Activated T-cell treated with anti-CD3 and anti-CD28 coated beads, Interleukin-2, amount 50 U/mL, for 4 hours (primary cell): ENCODE measurements at regions not wholly inside any gene's neighbourhood (a gene's known extent, or its start where the extent isn't known, plus 50 kb on each side); places are given as distances from the start of the nearest gene placed in this dataset.

Experiments used
- ATAC-seq, 2 donors: fragments of 200-7000 bp; cut with Tn5 transposase; one replicate each; pipeline ENCODE4 v1.10.0; 2021
- DNase-seq: peaks from one replicate; pipeline ENCODE4 v3.0.0-alpha.2; 2020
- H3K27me3 Mint-ChIP-seq: one replicate; pipeline ENCODE4 v1.8.0; 2021; ENCODE audit warnings: low read depth, mixed read lengths
- H3K36me3 Mint-ChIP-seq: one replicate; pipeline ENCODE4 v1.8.0; 2022; ENCODE audit warnings: mixed read lengths; ENCODE audit not compliant: insufficient read depth
- H3K4me1 Mint-ChIP-seq: one replicate; pipeline ENCODE4 v1.8.0; 2021; ENCODE audit warnings: low read depth, mixed read lengths
- H3K4me3 Mint-ChIP-seq: one replicate; pipeline ENCODE4 v1.8.0; 2021; ENCODE audit warnings: mild to moderate bottlenecking, moderate library complexity, mixed read lengths
- H3K9me3 Mint-ChIP-seq: one replicate; pipeline ENCODE4 v1.8.0; 2021; ENCODE audit warnings: mixed read lengths

DNA sequence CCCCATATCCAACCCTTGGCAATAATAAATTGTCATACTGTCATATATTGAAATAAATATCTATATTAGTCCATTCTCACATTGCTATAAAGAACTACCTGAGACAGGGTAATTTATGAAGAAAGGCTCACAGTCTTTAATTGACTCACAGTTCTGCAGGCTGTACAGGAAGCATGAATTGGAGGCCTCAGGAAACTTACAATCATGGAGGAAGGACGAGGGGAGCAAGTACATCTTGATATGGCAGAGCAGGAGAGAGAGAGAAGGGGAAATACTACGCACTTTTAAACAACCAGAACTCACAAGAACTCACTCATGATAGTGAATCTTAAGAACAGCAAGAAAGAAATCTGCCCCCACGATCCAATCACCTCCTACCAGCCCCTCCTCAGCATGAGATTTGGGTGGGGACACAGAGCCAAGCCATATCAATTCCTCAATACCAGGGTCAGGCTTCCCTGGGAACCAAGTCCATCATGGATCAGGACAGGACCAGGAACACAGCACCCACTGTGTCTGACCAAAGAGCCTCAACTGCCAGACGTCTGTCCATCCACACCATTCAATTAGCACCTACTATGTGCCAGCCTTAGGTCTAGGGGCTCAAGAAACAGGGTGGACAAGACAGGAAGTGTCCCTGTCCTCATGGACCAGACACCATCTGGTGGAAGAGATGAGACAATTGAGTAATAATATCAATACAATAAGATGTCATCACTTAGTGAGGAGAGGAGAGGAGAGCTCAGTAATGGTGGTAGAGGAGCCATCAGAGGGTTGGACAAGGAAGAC, 56.9 kb upstream of the TOP3B start:
- Mint-ChIP-seq H3K9me3 (no peaks in the 10 kb centered on the region), H3K27me3 (peaks cover 7% of the 10 kb centered on the region), H3K4me1 (peaks cover 2% of the 10 kb centered on the region), H3K4me3 (no peak overlapping the region), H3K36me3 (no peaks in the 10 kb centered on the region)
- ATAC-seq = no peak
- no peak for DNase-seq

DNA sequence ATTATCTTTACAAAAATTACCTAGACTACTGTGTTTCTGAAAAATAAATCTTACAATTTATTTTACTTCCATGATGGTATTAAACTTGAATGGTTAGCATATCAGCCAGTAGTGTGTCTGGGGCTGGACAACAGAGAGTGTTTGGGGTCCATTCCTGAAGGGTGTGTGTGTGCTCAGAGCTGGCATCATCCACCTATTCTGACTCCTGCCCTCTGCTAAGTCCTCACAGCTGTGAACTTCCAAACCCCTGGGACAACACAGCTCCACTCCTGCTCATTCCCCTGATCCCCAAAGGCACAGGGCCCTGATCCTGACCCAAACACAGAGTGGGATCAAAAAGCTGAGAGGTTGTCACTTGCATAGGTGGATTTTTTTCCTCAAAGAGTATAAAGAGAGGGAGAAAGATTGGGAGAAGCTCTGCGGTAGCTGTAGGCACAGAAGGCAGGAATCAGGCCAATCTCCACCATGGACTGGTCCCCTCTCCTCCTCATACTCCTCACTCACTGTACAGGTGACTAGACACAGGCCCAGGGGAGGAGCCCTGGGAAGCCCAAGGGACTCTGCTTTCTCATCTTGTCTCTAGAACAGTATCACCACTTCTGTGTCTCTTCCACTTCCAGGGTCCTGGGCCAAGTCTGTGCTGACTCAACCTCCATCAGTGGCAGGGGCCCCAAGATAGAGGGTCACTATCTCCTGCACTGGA, 55.7 kb upstream of the TOP3B start:
- Mint-ChIP-seq H3K4me1 (peaks cover 2% of the 10 kb centered on the region), H3K4me3 (no peak overlapping the region), H3K27me3 (peaks cover 9% of the 10 kb centered on the region), H3K9me3 (no peaks in the 10 kb centered on the region), H3K36me3 (no peaks in the 10 kb centered on the region)
- DNase-seq (no peak), ATAC-seq (no peak)

DNA sequence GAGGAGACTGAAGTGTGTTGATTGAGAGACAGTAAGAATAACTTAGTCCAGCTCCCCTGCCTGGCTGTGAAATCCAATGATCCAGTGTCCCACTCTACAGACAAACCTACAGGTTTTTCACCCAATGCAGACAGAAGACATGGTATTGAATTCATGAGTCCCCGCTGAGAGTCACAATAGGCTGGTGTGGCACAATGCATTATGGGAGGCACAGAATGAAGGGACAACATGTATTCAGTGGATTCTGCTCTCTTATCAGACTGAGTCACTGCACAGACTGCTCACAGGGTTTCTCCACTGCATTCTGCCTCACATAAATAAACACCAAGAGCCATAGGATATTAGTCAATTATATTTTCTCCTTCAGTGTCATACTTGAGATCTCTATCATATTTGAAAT, 55.2 kb upstream of the TOP3B start:
- ATAC-seq (no peak), DNase-seq (no peak)
- Mint-ChIP-seq H3K4me3 (no peak overlapping the region), H3K4me1 (peaks cover 2% of the 10 kb centered on the region), H3K36me3 (no peaks in the 10 kb centered on the region), H3K27me3 (peaks cover 10% of the 10 kb centered on the region), H3K9me3 (no peaks in the 10 kb centered on the region)

DNA sequence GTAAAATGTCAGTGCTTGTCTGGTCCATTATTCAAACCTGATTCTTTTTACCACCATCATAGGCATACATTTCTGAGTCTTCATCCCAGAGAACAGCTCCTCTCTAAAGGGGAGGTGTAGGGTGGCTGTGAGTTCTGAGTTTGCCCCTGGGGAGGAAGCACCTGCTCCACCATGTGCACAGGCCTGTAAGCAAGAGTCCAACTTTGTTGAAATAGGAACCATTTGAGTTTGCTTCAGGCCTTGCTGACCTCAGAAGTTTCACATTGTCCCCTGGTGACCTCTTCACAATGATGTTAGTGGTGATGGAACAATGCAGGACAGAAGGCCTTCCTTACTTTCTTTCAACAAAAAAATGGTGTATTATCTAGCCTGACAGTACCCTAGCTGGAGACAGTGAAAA, 54.6 kb upstream of the TOP3B start:
- H3K36me3 Mint-ChIP-seq = no peaks in the 10 kb centered on the region
- no peak for ATAC-seq
- no peak overlapping the region for H3K4me3 Mint-ChIP-seq
- H3K4me1 Mint-ChIP-seq = peaks cover 2% of the 10 kb centered on the region
- H3K27me3 Mint-ChIP-seq = peaks cover 10% of the 10 kb centered on the region
- no peak for DNase-seq
- H3K9me3 Mint-ChIP-seq = no peaks in the 10 kb centered on the region

DNA sequence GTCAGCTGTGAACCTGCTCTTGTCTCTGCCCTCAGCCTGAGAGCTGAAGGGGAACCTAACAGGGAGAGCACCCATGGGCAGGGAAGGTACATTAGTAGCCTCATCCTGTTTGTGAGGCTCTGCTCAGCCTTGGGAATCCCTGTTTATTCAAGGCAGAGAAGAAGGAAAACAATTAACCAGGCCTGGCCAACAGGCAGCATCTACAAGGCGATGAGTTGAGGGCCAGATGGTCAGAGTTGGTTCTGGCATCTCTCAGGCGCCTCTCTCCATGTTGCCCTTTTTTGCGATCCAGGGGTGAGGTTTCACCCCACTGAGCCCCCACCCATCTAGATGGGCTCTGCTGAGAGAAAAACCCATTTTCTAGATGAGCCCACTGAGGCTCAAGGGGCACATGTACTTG, 54.0 kb upstream of the TOP3B start:
- Mint-ChIP-seq H3K4me1 (peaks cover 2% of the 10 kb centered on the region), H3K9me3 (no peaks in the 10 kb centered on the region), H3K36me3 (no peaks in the 10 kb centered on the region), H3K27me3 (peaks cover 10% of the 10 kb centered on the region), H3K4me3 (no peak overlapping the region)
- ATAC-seq (no peak), DNase-seq (no peak)

DNA sequence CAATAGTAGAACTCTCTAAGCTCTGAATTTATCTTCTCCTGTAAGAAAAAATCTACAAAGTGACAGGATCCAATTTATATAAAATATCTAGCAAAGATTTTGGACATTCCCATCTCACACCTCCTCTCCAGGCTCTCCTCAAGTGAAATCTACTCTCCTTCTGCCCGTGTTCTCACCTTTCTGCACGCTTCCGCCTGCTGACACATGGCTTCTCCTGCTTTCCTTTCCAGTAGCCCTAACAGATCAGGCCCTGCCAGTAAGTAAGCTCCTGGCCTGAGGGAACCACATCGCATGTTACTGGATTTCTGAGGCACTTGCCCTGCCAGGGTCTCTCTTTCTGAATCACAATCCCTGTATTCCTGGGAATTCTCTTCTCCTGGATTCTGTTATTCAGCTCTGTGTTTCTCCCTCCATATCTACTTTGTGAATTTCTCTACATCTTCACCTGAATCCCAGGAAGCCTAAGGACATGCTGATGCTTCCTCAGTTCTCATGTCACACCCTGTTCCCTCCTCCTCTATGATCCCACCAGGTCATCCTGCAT, 53.3 kb upstream of the TOP3B start:
- ATAC-seq (no peak), DNase-seq (no peak)
- Mint-ChIP-seq H3K36me3 (no peaks in the 10 kb centered on the region), H3K4me3 (no peak overlapping the region), H3K9me3 (no peaks in the 10 kb centered on the region), H3K4me1 (peaks cover 2% of the 10 kb centered on the region), H3K27me3 (peaks cover 10% of the 10 kb centered on the region)

DNA sequence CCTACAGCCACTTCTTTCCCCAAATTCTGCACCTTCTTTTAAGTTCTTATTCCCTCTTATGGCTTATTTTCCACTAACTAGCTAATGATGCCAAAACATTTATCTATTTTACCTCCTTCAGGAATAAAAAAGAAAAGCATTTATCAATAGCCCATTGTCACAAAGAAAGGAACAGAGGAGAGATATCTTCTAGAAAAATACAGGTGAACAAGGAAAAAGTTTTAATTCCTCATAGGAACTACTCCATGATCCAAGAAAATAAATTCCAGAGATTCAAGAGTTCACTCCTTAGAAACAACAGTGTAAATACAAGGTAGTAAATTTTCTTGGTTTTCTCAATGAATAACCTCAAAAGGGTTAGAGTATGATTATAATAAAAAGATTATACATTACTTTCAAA, 52.6 kb upstream of the TOP3B start:
- Mint-ChIP-seq H3K4me1 (peaks cover 2% of the 10 kb centered on the region), H3K9me3 (no peaks in the 10 kb centered on the region), H3K27me3 (peaks cover 10% of the 10 kb centered on the region), H3K36me3 (no peaks in the 10 kb centered on the region), H3K4me3 (no peak overlapping the region)
- no peak for DNase-seq
- ATAC-seq = no peak

DNA sequence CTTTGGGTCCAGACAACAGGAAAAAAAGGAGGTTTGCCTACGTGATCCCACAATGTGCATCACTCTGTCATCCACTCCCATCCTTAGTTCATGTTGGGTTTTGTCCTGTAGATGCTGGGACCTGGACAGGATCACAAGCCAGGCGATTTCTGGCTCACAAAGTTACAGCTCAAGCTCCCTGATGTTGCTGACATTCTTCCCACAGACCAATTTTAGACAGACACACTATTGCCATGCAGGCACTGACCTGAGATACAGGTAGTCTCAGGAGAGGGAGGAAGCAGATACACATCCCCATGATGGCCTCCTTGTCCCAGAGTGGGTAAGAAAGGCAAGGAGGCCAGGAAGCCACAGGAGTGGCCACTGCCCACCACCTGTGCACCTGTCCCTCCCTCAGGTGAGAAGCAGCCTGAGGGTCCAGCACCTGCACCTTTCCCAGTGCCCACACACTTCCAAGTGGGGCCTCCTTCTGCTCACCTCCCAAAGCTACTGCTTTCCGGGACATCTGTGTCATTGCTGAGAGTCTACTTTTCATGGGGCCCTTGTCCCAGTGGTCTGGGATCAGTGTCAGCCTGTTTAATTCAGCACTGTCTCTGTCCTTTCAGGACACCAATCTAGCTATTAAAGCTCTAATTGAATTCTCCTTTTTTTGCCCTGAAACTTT, 52.0 kb upstream of the TOP3B start:
- peaks cover 7% of the 10 kb centered on the region for H3K27me3 Mint-ChIP-seq
- no peak for ATAC-seq
- H3K36me3 Mint-ChIP-seq = no peaks in the 10 kb centered on the region
- no peak overlapping the region for H3K4me3 Mint-ChIP-seq
- peaks cover 2% of the 10 kb centered on the region for H3K4me1 Mint-ChIP-seq
- no peaks in the 10 kb centered on the region for H3K9me3 Mint-ChIP-seq
- no peak for DNase-seq

DNA sequence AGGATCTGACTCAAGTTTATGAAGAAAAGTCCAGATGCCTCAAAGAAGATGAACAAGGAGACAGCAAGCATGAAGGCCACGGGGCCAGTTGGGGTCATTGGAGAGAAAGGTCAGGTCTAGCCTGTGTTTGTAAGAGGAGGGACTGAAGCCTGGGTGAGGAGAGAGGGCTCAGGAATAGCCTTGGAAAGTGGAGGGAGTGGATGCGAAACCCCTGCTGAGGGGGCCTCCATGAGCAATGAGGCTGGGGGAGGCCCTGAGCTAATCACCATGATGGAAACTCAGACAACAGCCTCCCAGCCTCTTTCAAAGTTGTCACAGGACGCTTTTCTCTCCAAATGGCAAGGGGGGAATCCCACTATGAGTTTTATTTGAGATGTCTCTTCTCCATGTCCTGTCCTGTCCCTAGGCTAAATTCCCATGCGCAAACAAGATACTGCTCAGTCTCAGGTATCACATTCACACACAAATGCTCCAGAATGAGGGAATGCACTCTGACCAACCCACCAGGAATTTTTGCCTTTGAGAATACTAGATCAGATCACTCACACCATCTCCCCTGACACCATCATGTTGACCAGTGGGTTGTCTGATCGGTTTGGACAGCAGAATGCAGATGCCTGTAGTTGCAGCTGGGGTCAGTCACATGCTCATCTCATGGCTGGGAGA, 51.3 kb upstream of the TOP3B start:
- ATAC-seq (no peak), DNase-seq (no peak)
- Mint-ChIP-seq H3K27me3 (peaks cover 4% of the 10 kb centered on the region), H3K4me1 (peaks cover 2% of the 10 kb centered on the region), H3K36me3 (no peaks in the 10 kb centered on the region), H3K4me3 (no peak overlapping the region), H3K9me3 (no peaks in the 10 kb centered on the region)

DNA sequence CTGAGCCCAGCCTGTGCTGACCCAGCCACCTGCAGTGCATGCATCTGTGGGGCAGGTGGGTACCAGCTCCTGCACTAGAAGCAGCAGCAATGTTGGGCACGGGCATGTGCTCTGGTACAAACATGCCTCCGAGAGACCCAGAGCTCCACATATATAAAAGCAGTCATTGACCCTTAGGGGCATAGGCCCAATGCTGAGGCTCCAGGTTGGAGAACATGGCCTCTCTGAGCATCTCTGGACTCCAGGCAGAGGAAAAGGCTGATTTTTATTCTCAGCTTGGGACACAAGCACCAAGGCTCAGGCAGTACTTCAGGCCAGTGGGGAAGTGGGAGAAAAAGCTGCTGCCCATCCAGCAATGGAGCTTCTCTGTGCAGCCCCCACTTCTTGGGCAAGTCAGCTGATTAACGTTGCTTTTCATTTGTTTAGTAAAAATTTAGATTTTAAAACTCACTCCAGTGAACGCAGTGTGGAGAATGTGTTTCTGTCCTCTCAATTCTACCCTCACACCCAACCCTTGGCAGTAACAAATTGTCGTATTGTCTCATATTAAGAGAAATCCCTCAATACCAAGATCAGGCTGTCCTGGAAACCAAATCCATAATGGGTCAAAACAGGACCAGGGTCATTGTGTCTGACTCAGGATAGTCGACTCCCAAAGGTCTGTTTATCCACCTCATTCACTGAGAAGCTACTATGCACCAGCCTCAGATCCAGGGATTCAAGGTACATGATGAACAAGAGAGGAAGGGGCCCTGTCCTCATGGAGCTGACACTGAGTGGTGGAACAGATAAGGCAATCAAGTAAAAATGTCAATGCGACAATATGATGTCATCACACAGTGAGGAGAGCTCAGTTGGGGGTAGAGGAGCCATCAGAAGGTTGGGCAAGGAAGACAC, 50.6 kb upstream of the TOP3B start:
- Mint-ChIP-seq H3K4me3 (no peak overlapping the region), H3K9me3 (no peaks in the 10 kb centered on the region), H3K4me1 (peaks cover 2% of the 10 kb centered on the region), H3K27me3 (peaks cover 4% of the 10 kb centered on the region), H3K36me3 (no peaks in the 10 kb centered on the region)
- no peak for ATAC-seq
- DNase-seq = no peak

DNA sequence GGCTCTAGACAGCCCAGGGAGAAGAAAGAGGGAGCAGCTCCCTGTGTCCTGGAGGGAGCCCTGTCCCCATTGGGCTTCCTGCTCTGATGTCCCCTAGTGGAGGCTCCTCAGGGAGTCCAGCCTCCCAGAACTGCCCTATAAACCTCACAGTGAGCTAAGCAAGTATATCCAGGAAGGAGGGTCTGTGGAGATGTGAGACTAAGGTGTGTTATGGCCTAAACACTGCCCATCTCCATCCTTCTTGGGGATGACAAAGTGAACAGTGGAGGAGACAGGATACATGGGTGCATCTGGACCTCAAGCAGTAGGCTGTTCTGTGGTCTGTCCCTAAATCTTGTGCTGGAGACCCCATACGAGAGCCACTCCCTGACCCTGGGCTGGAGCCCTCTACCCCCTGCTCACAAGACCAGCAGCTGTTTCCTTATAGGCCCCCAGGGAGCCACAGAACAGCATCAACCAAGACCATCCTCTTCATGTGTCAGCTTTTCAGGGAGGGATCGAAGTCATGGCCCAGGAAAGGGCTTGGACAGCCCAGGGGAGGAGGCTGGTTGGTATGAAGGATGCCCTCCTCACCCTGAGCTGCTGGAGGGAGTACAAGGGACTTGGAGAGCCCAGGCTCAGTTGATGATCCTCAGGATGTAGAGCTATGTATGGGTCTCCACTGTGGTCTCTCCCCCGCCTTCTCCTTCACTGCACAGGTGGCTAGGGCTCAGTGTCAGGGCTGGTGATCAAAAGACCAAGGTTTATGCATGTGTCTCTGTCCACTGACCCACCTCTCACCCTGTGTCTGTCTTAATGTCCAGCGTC, 49.7 kb upstream of the TOP3B start:
- Mint-ChIP-seq H3K4me1 (peaks cover 2% of the 10 kb centered on the region), H3K27me3 (peaks cover 4% of the 10 kb centered on the region), H3K4me3 (no peak overlapping the region), H3K9me3 (no peaks in the 10 kb centered on the region), H3K36me3 (no peaks in the 10 kb centered on the region)
- DNase-seq (no peak), ATAC-seq (no peak)
